GM23248 (cell line): ENCODE measurements at regions not wholly inside any gene's neighbourhood (a gene's known extent, or its start where the extent isn't known, plus 50 kb on each side); places are given as distances from the start of the nearest gene placed in this dataset.

Experiments used
- DNase-seq: peaks from one replicate; pipeline ENCODE4 v3.0.0-alpha.2; 2015
- H2AFZ ChIP-seq: fragments of 200-600 bp; sonication (generic); 2 replicates; pipeline ENCODE4 v1.6.1; 2016; ENCODE audit warnings: antibody characterized with exemption
- H3F3A ChIP-seq: fragments of 200-600 bp; sonication (generic); 2 replicates; pipeline ENCODE4 v1.6.1; 2016; ENCODE audit warnings: mild to moderate bottlenecking, antibody characterized with exemption, mixed run types; ENCODE audit not compliant: insufficient read depth
- H3K27ac ChIP-seq: fragments of 200-600 bp; sonication (generic); 2 replicates; pipeline ENCODE4 v1.5.1; 2016; ENCODE audit warnings: mild to moderate bottlenecking
- H3K27me3 ChIP-seq: fragments of 200-600 bp; sonication (generic); replicated peaks from 2 replicates; pipeline ENCODE4 v1.6.1; 2016; ENCODE audit warnings: mild to moderate bottlenecking; ENCODE audit not compliant: insufficient read depth
- H3K36me3 ChIP-seq: fragments of 200-600 bp; sonication (generic); 2 replicates; pipeline ENCODE4 v1.6.1; 2016; ENCODE audit warnings: low read depth, mild to moderate bottlenecking
- H3K4me1 ChIP-seq: fragments of 200-600 bp; sonication (generic); 2 replicates; pipeline ENCODE4 v1.6.1; 2016; ENCODE audit warnings: mild to moderate bottlenecking; ENCODE audit not compliant: insufficient read depth
- H3K4me2 ChIP-seq: fragments of 200-600 bp; sonication (generic); one replicate; pipeline ENCODE4 v1.6.1; 2016; ENCODE audit warnings: mild to moderate bottlenecking; ENCODE audit not compliant: unreplicated experiment
- H3K4me3 ChIP-seq: fragments of 200-600 bp; sonication (generic); 2 replicates; pipeline ENCODE4 v1.5.1; 2016; ENCODE audit warnings: mild to moderate bottlenecking
- H3K79me2 ChIP-seq: fragments of 200-600 bp; sonication (generic); 2 replicates; pipeline ENCODE4 v1.6.1; 2016; ENCODE audit warnings: mild to moderate bottlenecking; ENCODE audit not compliant: insufficient read depth
- H3K9ac ChIP-seq: fragments of 200-600 bp; sonication (generic); 2 replicates; pipeline ENCODE4 v1.6.1; 2016; ENCODE audit warnings: mild to moderate bottlenecking
- H3K9me2 ChIP-seq: fragments of 200-600 bp; sonication (generic); 2 replicates; pipeline ENCODE4 v1.6.1; 2016; ENCODE audit warnings: mixed run types, mild to moderate bottlenecking, moderate library complexity; ENCODE audit not compliant: insufficient read depth
- H3K9me3 ChIP-seq: fragments of 200-600 bp; sonication (generic); one replicate; pipeline ENCODE4 v1.6.1; 2017; ENCODE audit warnings: low read depth
- H4K20me1 ChIP-seq: fragments of 200-600 bp; sonication (generic); 2 replicates; pipeline ENCODE4 v1.6.0; 2016; ENCODE audit not compliant: insufficient read depth
- EZH2 ChIP-seq: fragments of 200-600 bp; sonication (generic); IDR thresholded peaks from 2 replicates; pipeline ENCODE4 v1.6.1; 2018; ENCODE audit warnings: antibody characterized with exemption, mild to moderate bottlenecking; ENCODE audit not compliant: insufficient read depth, poor library complexity, severe bottlenecking
- EZH2phosphoT487 ChIP-seq: fragments of 200-600 bp; sonication (generic); IDR thresholded peaks from 2 replicates; pipeline ENCODE4 v1.6.1; 2018; ENCODE audit warnings: antibody characterized with exemption, moderate library complexity, mild to moderate bottlenecking, low read depth; ENCODE audit not compliant: insufficient read depth
- WGBS, 2 experiments: methylation state at CpG; one replicate each; pipeline ENCODE4 v1.1.6; 2015 to 2017; ENCODE audit warnings: low lambda C conversion rate in 2 of 2, low coverage in 1 of 2; ENCODE audit errors: missing lambda C conversion rate in 2 of 2; 5-methylcytosine and 5-hydroxymethylcytosine counted together
- in situ Hi-C: fragments of 300-500 bp; cut with MboI; formaldehyde crosslinking; loops from 2 replicates; pipeline ENCODE4 v1.15.0; 2020

DNA sequence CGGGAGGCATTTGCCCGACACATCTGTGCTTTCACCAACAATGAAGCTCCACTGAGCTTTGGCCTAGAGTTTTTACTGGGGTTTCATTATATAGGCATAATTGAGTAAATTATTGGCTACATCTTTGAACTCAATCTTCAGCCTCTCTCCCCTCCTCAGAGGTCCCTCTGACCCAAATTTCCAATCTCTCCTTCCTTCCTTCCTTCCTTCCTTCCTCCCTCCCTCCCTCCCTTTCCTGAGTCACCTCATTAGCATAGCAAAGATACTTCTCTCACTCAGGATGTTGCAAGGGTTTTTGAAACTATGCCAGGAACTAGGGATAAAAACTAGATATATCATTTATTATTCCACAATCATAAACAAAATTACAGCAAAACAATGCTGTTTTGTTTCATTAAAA lies 202.8 kb upstream of the PRNP start:
- H3K27ac ChIP-seq = no peak overlapping the region
- H2AFZ ChIP-seq = no peak overlapping the region
- H3K4me2 ChIP-seq = peak overlapping the region; percentile 16
- peaks cover 7% of the 10 kb centered on the region for H3F3A ChIP-seq
- H3K9me2 ChIP-seq = no peaks in the 10 kb centered on the region
- WGBS, 2 experiments = 69 to 82% methylated on average over 2 of the region's 2 CpGs
- H3K4me3 ChIP-seq = no peak overlapping the region
- H3K27me3 ChIP-seq = no peaks in the 10 kb centered on the region
- H3K9ac ChIP-seq = no peak overlapping the region
- no peaks in the 10 kb centered on the region for H3K9me3 ChIP-seq
- no peaks in the 10 kb centered on the region for H3K79me2 ChIP-seq
- peaks cover 10% of the 10 kb centered on the region for H3K4me1 ChIP-seq
- no peak for TF ChIP-seq EZH2phosphoT487
- no peak for TF ChIP-seq EZH2
- in situ Hi-C loops = no loop called here
- DNase-seq = peak; percentile 79
- no peaks in the 10 kb centered on the region for H4K20me1 ChIP-seq
- H3K36me3 ChIP-seq = no peaks in the 10 kb centered on the region

DNA sequence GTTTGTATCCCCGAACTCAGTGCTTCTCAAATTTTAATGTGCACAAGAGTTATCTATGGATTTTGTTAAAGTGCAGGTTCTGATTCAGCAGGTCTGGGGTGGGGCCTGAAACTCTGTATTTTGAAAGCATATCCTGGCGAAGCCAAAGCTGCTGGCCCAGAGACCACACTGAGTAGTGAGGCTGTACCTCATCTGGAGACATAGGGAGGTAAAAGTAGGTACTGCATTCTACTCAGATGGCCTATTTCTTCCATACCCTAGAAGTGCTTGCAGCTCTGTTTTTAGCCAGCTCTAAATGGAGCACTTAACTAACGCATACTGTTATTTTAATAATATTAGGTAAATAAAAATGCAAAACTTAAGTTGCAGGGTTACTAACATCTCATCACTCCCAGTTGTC lies 206.2 kb upstream of the PRNP start:
- Histone ChIP-seq H3K4me2 (no peak overlapping the region), H3K9ac (no peak overlapping the region), H3K27ac (no peak overlapping the region), H3F3A (no peaks in the 10 kb centered on the region), H4K20me1 (no peaks in the 10 kb centered on the region), H3K4me3 (no peak overlapping the region), H3K9me2 (no peaks in the 10 kb centered on the region), H3K9me3 (no peaks in the 10 kb centered on the region), H3K79me2 (no peaks in the 10 kb centered on the region), H2AFZ (no peak overlapping the region), H3K4me1 (peaks cover 11% of the 10 kb centered on the region), H3K36me3 (no peaks in the 10 kb centered on the region), H3K27me3 (no peaks in the 10 kb centered on the region)
- TF ChIP-seq EZH2phosphoT487 (no peak), EZH2 (no peak)
- in situ Hi-C loops = no loop called here
- 91 to 94% methylated on average over 3 of the region's 3 CpGs for WGBS, 2 experiments
- no peak for DNase-seq

DNA sequence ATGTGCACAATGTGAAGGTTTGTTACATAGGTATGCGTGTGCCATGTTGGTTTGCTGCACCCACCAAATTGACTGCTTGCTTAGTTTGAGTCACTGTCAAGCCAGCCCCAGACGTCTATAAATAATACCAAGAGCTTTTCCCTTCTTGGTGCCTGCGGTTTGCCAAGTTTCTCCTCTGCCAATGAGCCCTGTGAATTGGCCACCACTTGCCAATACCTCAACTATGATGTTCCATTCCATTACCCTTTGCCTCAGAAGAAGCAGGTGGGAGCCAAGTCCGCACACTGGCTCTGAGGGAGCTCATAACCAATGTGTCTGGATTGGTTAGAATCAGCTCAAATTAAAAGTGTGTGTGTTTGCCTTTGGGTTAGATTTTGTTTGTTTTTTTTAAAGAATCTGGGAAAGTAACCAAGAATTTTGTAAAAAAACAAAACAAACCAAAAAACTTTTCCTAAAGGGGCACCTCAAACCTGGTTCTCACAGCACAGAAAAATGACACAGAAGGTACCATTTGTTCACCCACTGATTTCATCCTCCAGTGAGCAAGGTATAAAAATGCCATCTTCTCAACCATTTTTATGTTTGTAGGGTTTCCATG lies 209.3 kb upstream of the PRNP start:
- Histone ChIP-seq H3K27ac (no peak overlapping the region), H4K20me1 (no peaks in the 10 kb centered on the region), H3K9me2 (no peaks in the 10 kb centered on the region), H2AFZ (no peak overlapping the region), H3K4me3 (no peak overlapping the region), H3K4me1 (peaks cover 17% of the 10 kb centered on the region), H3K4me2 (no peak overlapping the region), H3F3A (no peaks in the 10 kb centered on the region; the same call in 1 of the 2 replicates), H3K79me2 (no peaks in the 10 kb centered on the region), H3K36me3 (no peaks in the 10 kb centered on the region), H3K9ac (no peak overlapping the region), H3K27me3 (no peaks in the 10 kb centered on the region), H3K9me3 (no peaks in the 10 kb centered on the region)
- DNase-seq = peak; percentile 22
- TF ChIP-seq EZH2phosphoT487 = no peak
- no peak for TF ChIP-seq EZH2
- WGBS, 2 experiments = 46 to 56% methylated on average over 4 of the region's 4 CpGs
- in situ Hi-C loops = no loop called here

DNA sequence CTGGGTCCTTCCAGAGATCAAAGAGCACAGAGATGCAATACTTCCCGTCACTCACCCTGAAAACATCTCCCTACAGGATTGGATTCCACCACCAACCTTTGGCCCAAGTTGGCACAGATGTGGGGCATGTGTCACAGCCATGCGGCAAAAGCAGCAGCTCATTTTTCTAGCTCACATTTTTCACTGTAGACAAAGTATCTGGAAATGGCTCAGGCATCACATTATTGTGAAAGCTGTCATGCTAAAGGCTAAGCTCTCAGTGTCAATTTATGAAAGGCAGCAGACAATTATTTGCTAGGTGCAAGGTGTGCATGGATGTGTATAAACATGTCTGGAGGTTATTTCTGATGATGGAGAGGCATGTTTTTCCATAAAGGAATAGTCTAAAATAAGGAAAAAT lies 213.3 kb upstream of the PRNP start:
- TF ChIP-seq EZH2phosphoT487 = no peak
- no peak for TF ChIP-seq EZH2
- WGBS, 2 experiments = 38 to 59% methylated on average over 2 of the region's 2 CpGs
- H3K4me1 ChIP-seq = peaks cover 48% of the 10 kb centered on the region

More for the DNA sequence above, 213.3 kb upstream of the PRNP start:
- no peaks in the 10 kb centered on the region for H3K36me3 ChIP-seq
- no peaks in the 10 kb centered on the region for H3K9me3 ChIP-seq
- H3K27me3 ChIP-seq = no peaks in the 10 kb centered on the region
- H3K27ac ChIP-seq = no peak overlapping the region
- no peak overlapping the region for H3K4me2 ChIP-seq
- H4K20me1 ChIP-seq = no peaks in the 10 kb centered on the region
- peak; percentile 60 for DNase-seq
- no peak overlapping the region for H2AFZ ChIP-seq
- H3K9me2 ChIP-seq = no peaks in the 10 kb centered on the region
- in situ Hi-C loops = no loop called here
- no peaks in the 10 kb centered on the region for H3K79me2 ChIP-seq
- no peak overlapping the region for H3K4me3 ChIP-seq
- no peak overlapping the region for H3K9ac ChIP-seq
- peaks cover 30% of the 10 kb centered on the region for H3F3A ChIP-seq
